AG04449 (cell line): ENCODE measurements at regions not wholly inside any gene's neighbourhood (a gene's known extent, or its start where the extent isn't known, plus 50 kb on each side); places are given as distances from the start of the nearest gene placed in this dataset.

ENCODE experiments used
- CTCF ChIA-PET: fragments of 350-600 bp; formaldehyde crosslinking; extraction: SDS; loops from one replicate; lab custom pipeline; 2021; ENCODE audit warnings: antibody characterized with exemption; lab: Yijun Ruan, JAX
- POLR2A ChIA-PET: fragments of 400-600, 350-600 bp; formaldehyde crosslinking; extraction: SDS; loops from one replicate; lab custom pipeline; 2020; ENCODE audit warnings: antibody characterized with exemption, inconsistent platforms; lab: Yijun Ruan, JAX
- DNase-seq: peaks from one replicate; pipeline ENCODE4 v3.0.0-alpha.2; 2010; ENCODE audit warnings: low read depth, low spot score
- H3K4me3 ChIP-seq: 2 replicates; pipeline ENCODE4 v1.5.1; 2011; ENCODE audit warnings: low read depth, mild to moderate bottlenecking, control low read depth, low read length
- CTCF ChIP-seq: IDR thresholded peaks from one replicate; pipeline ENCODE4 v1.5.1; 2011; ENCODE audit warnings: mild to moderate bottlenecking, moderate library complexity, low read length, control low read depth, inconsistent platforms; ENCODE audit not compliant: insufficient read depth; ENCODE audit errors: missing control alignments

- no peak for TF ChIP-seq CTCF
- no peak for DNase-seq
- no peak overlapping the region for H3K4me3 ChIP-seq
- POLR2A ChIA-PET: no interaction called here
- CTCF ChIA-PET: no interaction called here
Measured at GRCh38 chr17:14482715-14483114, 181.8 kb downstream of the HS3ST3B1 start.

DNA sequence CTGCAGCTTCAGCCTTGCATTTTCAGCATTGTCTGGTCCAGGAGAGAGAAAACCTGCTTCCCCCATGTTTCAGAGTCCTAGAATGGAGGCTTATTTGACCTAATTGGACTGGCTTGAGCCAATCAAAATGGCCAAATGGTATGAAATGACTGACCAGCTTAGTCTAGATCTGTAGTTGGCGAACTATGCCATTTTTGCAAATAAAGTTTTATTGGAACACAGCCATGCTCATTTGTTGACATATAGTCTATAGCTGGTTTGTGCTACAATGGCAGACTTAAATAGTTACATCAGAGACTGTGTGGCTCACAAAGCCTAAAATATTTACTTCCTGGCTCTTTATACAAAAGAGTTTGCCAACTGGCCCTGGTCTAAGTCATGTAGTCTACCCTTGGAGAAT, 180.8 kb downstream of the HS3ST3B1 start:
- POLR2A ChIA-PET: no interaction called here
- no peak for TF ChIP-seq CTCF
- H3K4me3 ChIP-seq: no peak overlapping the region
- CTCF ChIA-PET: no interaction called here
- no peak for DNase-seq

DNA sequence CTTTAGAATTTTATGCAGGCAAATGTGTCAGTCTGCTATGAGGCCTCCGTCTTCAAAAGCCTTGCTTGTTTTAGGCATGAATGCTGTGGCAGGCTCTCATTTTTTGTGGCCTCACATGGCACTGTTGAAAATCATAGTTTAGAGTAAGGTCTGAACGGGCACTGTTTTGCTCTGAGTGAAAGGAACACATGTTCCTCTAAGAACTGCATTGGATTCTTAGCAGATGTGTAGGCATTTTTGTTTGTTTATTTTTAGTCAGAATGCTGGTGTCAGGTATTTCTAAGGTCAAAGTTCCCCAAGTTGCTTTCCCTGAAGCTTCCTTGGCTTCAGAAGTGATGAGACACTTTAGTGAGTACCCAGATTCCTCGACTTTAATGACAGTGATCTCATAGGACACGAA, 173.7 kb downstream of the HS3ST3B1 start:
- H3K4me3 ChIP-seq: no peak overlapping the region
- TF ChIP-seq CTCF: no peak
- no peak for DNase-seq
- ChIA-PET POLR2A (no interaction called here), CTCF (no interaction called here)

GRCh38 chr17:14471052-14471451, 170.2 kb downstream of the HS3ST3B1 start:
- peak; percentile 82 for DNase-seq

DNA sequence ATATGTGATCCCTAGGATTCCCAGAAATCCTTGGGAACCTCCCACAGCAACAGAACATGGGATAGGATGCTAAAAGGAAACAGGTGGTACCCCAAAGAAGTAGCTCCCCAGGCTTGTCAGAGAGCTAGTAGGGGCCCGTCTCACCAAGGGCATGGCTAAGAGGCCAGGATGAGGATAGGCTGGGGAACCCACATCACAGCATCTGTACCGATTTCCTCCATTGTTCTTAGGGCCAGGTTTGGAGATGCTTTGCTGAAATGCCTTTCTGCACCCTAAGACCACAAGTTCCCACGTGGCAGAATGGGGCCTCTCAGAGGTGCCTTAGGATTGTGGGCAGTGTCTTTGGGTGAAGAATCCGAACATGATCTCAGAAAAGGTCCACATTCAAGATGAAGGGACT, 169.5 kb downstream of the HS3ST3B1 start:
- TF ChIP-seq CTCF: no peak
- CTCF ChIA-PET: interaction anchor here (0.6 kb wide), 1 partner anchor 15 kb away, joined by 3 read pairs; no protein-coding TSS in a partner anchor
- POLR2A ChIA-PET: interaction anchor here (0.6 to 1.2 kb wide), 2 partner anchors 12 to 170 kb away, joined by 3 to 4 read pairs; partner anchors contain the start of gene HS3ST3B1
- no peak overlapping the region for H3K4me3 ChIP-seq
- no peak for DNase-seq

More at GRCh38 chr17:14471052-14471451, 170.2 kb downstream of the HS3ST3B1 start:
- TF ChIP-seq CTCF: no peak
- ChIA-PET CTCF (interaction anchor here (0.6 kb wide), 1 partner anchor 14 kb away, joined by 3 read pairs; no protein-coding TSS in a partner anchor), POLR2A (interaction anchor here (0.6 to 1.2 kb wide), 2 partner anchors 13 to 170 kb away, joined by 3 to 4 read pairs; partner anchors contain the start of gene HS3ST3B1)
- no peak overlapping the region for H3K4me3 ChIP-seq

DNA sequence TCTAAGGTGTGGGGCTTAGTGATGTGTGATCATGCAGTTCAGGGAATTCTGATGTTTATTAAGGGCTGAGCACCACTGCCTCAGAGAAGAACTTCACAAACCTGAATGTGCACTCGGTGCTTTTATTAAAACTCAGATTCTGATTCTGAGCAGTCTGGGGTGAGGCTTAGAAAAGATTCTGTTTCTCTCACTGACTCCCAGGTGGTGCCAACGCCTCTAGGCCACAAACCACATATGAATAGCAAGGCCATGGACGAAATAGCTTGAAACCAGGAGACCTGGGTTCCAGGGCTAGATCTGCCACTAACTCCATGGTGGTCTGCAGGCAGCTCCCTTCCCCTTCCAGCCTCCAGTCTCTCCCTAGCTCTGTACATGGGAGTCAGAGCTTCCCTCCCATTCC, 169.1 kb downstream of the HS3ST3B1 start:
- no peak for TF ChIP-seq CTCF
- no peak overlapping the region for H3K4me3 ChIP-seq
- ChIA-PET POLR2A (no interaction called here), CTCF (no interaction called here)
- no peak for DNase-seq
